Hematopoietic multipotent progenitor cell treated with erythropoietin and hydrocortisone succinate and interleukin-3 and kit ligand, for 6 days (in vitro differentiated cells): ENCODE measurements at regions not wholly inside any gene's neighbourhood (a gene's known extent, or its start where the extent isn't known, plus 50 kb on each side); places are given as distances from the start of the nearest gene placed in this dataset.
A peak's percentile ranks its signal among the peaks of the same experiment; 100 is the strongest.
"Not testable (repeated sequence)": the region's sequence is repeated elsewhere in the genome, so short reads cannot be mapped to it uniquely, and the experiment has no call there.

ENCODE experiments used
- DNase-seq: peaks from one replicate; pipeline ENCODE4 v3.0.0-alpha.2; 2015

- DNase-seq, result not testable (repeated sequence)
Measured at GRCh38 chrY:3491423-3491822, 87.4 kb upstream of the TGIF2LY start.

- not testable (repeated sequence) for DNase-seq
Measured at GRCh38 chrY:3494539-3494938, 84.3 kb upstream of the TGIF2LY start.

GRCh38 chrY:3527040-3527439 is 51.8 kb upstream of the TGIF2LY start:
- DNase-seq, result peak; percentile 37
